CD14-positive monocyte (primary cell): ENCODE measurements at regions not wholly inside any gene's neighbourhood (a gene's known extent, or its start where the extent isn't known, plus 50 kb on each side); places are given as distances from the start of the nearest gene placed in this dataset.
A peak's percentile ranks its signal among the peaks of the same experiment; 100 is the strongest.

Experiments
- DNase-seq, 3 donors: peaks; one replicate each; pipeline ENCODE4 v3.0.0-alpha.2; 2011 to 2022
- H2AFZ ChIP-seq: 2 replicates; pipeline ENCODE4 v1.6.0; 2012; ENCODE audit warnings: mild to moderate bottlenecking, low read depth, low read length, inconsistent platforms; ENCODE audit not compliant: insufficient read depth, poor library complexity, severe bottlenecking
- H3K27ac ChIP-seq, 2 donors: 1 replicate in 1 of 2; 2 replicates in 1 of 2; pipeline ENCODE4 v1.5.1; 2012 to 2013; ENCODE audit warnings: low read length in 2 of 2, control low read depth in 1 of 2, inconsistent platforms in 1 of 2, low read depth in 1 of 2, mild to moderate bottlenecking in 1 of 2
- H3K27me3 ChIP-seq, 2 donors: one replicate each; pipeline versions ENCODE4 v1.6.0 to v1.6.1; 2011 to 2013; ENCODE audit warnings: low read length in 2 of 2; ENCODE audit not compliant: control insufficient read depth in 2 of 2, insufficient read depth in 2 of 2
- H3K36me3 ChIP-seq, 2 donors: replicated peaks in 1 of 2; 1 replicate in 1 of 2; 2 replicates in 1 of 2; pipeline versions ENCODE4 v1.5.1 to v1.6.1; 2012 to 2013; ENCODE audit warnings: low read length in 2 of 2, control low read depth in 1 of 2, inconsistent platforms in 1 of 2, mild to moderate bottlenecking in 1 of 2; ENCODE audit not compliant: insufficient read depth in 2 of 2, control insufficient read depth in 1 of 2
- H3K4me1 ChIP-seq, 2 donors: 1 replicate in 1 of 2; 2 replicates in 1 of 2; pipeline versions ENCODE4 v1.5.1 to v1.6.1; 2012 to 2013; ENCODE audit warnings: low read length in 2 of 2, control low read depth in 1 of 2, inconsistent platforms in 1 of 2, mild to moderate bottlenecking in 1 of 2, moderate library complexity in 1 of 2; ENCODE audit not compliant: insufficient read depth in 2 of 2, control insufficient read depth in 1 of 2
- H3K4me2 ChIP-seq: replicated peaks from 2 replicates; pipeline ENCODE3; 2012; ENCODE audit warnings: low read length, moderate library complexity, mild to moderate bottlenecking; ENCODE audit not compliant: poor library complexity, severe bottlenecking; ENCODE audit errors: extremely low read depth
- H3K4me3 ChIP-seq, 3 experiments: fragments of 200-600 bp in 1 of 3; sonication (generic) in 1 of 3; replicated peaks in 1 of 3; 1 replicate in 2 of 3; 2 replicates in 1 of 3; pipeline ENCODE4 v1.5.1; 2011 to 2013; ENCODE audit warnings: low read length in 3 of 3, mild to moderate bottlenecking in 3 of 3, control low read depth in 2 of 3, low read depth in 2 of 3, inconsistent platforms in 1 of 3, moderate library complexity in 1 of 3
- H3K79me2 ChIP-seq: 2 replicates; pipeline ENCODE4 v1.6.0; 2012; ENCODE audit warnings: mild to moderate bottlenecking, control low read depth, inconsistent platforms, low read length, moderate library complexity; ENCODE audit not compliant: insufficient read depth
- H3K9ac ChIP-seq: 2 replicates; pipeline ENCODE4 v1.6.0; 2017; ENCODE audit warnings: low read length, mild to moderate bottlenecking; ENCODE audit not compliant: insufficient read depth, poor library complexity, severe bottlenecking
- H3K9me3 ChIP-seq, 2 donors: replicated peaks in 1 of 2; 1 replicate in 1 of 2; 2 replicates in 1 of 2; pipeline versions ENCODE4 v1.5.1 to v1.6.1; 2012 to 2013; ENCODE audit warnings: low read length in 2 of 2, control low read depth in 1 of 2; ENCODE audit not compliant: control insufficient read depth in 1 of 2, insufficient read depth in 1 of 2
- H4K20me1 ChIP-seq: 2 replicates; pipeline ENCODE4 v1.6.0; 2012; ENCODE audit warnings: mild to moderate bottlenecking, low read length, control low read depth, moderate library complexity; ENCODE audit not compliant: insufficient read depth
- H3K27ac Mint-ChIP-seq, 7 donors: one replicate each; pipeline ENCODE4 v1.8.0; 2020; ENCODE audit warnings: mild to moderate bottlenecking in 7 of 7, mixed read lengths in 7 of 7, moderate library complexity in 6 of 7, inconsistent platforms in 2 of 7
- H3K27me3 Mint-ChIP-seq, 3 donors: one replicate each; pipeline ENCODE4 v1.8.0; 2021 to 2022; ENCODE audit warnings: low read depth in 3 of 3, mild to moderate bottlenecking in 3 of 3, mixed read lengths in 3 of 3, moderate library complexity in 3 of 3, inconsistent platforms in 1 of 3
- H3K36me3 Mint-ChIP-seq, 2 donors: one replicate each; pipeline ENCODE4 v1.8.0; 2020; ENCODE audit warnings: mixed read lengths in 2 of 2, inconsistent platforms in 1 of 2, mild to moderate bottlenecking in 1 of 2
- H3K4me1 Mint-ChIP-seq: one replicate; pipeline ENCODE4 v1.8.0; 2020; ENCODE audit warnings: mild to moderate bottlenecking, mixed read lengths
- H3K4me3 Mint-ChIP-seq, 2 donors: one replicate each; pipeline ENCODE4 v1.8.0; 2020; ENCODE audit warnings: mild to moderate bottlenecking in 2 of 2, mixed read lengths in 2 of 2, moderate library complexity in 1 of 2
- H3K9me3 Mint-ChIP-seq, 7 donors: one replicate each; pipeline ENCODE4 v1.8.0; 2020 to 2022; ENCODE audit warnings: mixed read lengths in 7 of 7, mild to moderate bottlenecking in 6 of 7, moderate library complexity in 6 of 7, inconsistent platforms in 2 of 7
- CTCF ChIP-seq: fragments of 200-600 bp; IDR thresholded peaks from one replicate; pipeline ENCODE4 v1.8.0; 2022; ENCODE audit warnings: antibody characterized with exemption, mild to moderate bottlenecking
- WGBS: methylation state at CpG from one replicate; pipeline ENCODE4 v1.1.5; 2013; ENCODE audit warnings: missing lambda C conversion rate; ENCODE audit not compliant: insufficient coverage; 5-methylcytosine and 5-hydroxymethylcytosine counted together
- intact Hi-C, 2 donors: fragments of 100-400 bp; cut with micrococcal nuclease; formaldehyde crosslinking; loops; one replicate each; pipeline versions ENCODE4 v1.15.0 to v1.15.1; 2023

GRCh38 chr9:87239312-87239711 lies 258.4 kb upstream of the DAPK1 start:
- no peak overlapping the region for H3K27ac ChIP-seq

GRCh38 chr9:87243602-87244001 lies 254.1 kb upstream of the DAPK1 start:
- Histone ChIP-seq H3K4me2 (no peak overlapping the region), H3K9ac (no peak overlapping the region), H3K36me3 (no peaks in the 10 kb centered on the region), H3K79me2 (no peaks in the 10 kb centered on the region), H3K27ac (no peak overlapping the region), H3K4me3 (no peak overlapping the region), H3K9me3 (no peaks in the 10 kb centered on the region), H2AFZ (no peak overlapping the region), H4K20me1 (no peaks in the 10 kb centered on the region), H3K4me1 (peaks cover 0 to 4% of the 10 kb centered on the region in 2 donors), H3K27me3 (no peaks in the 10 kb centered on the region)
- peaks cover 0 to 2% (median 0%) of the 10 kb centered on the region in 7 donors for H3K9me3 Mint-ChIP-seq
- intact Hi-C loops = no loop called here
- TF ChIP-seq CTCF = no peak
- WGBS = no CpG with 5 or more reads among the region's 2 CpGs
- no peak overlapping the region for H3K27ac Mint-ChIP-seq
- no peak overlapping the region for H3K4me3 Mint-ChIP-seq
- H3K36me3 Mint-ChIP-seq = no peaks in the 10 kb centered on the region
- H3K4me1 Mint-ChIP-seq = peaks cover 6% of the 10 kb centered on the region
- H3K27me3 Mint-ChIP-seq = peaks cover 3 to 15% (median 11%) of the 10 kb centered on the region in 3 donors
- DNase-seq = no peak

More at GRCh38 chr9:87239312-87239711, 258.4 kb upstream of the DAPK1 start:
- Histone ChIP-seq H2AFZ (no peak overlapping the region), H4K20me1 (no peaks in the 10 kb centered on the region), H3K9me3 (no peaks in the 10 kb centered on the region), H3K36me3 (no peaks in the 10 kb centered on the region), H3K79me2 (no peaks in the 10 kb centered on the region), H3K4me3 (no peak overlapping the region), H3K9ac (no peak overlapping the region), H3K4me2 (no peak overlapping the region), H3K4me1 (no peaks in the 10 kb centered on the region), H3K27me3 (no peaks in the 10 kb centered on the region)
- H3K9me3 Mint-ChIP-seq = peaks cover 0 to 2% (median 0%) of the 10 kb centered on the region in 7 donors
- DNase-seq = no peak
- H3K27ac Mint-ChIP-seq = no peak overlapping the region
- H3K4me3 Mint-ChIP-seq = peak overlapping the region in 1 of 2 donors; percentile 6
- no CpG with 5 or more reads among the region's 1 CpG for WGBS
- no peak for TF ChIP-seq CTCF
- H3K36me3 Mint-ChIP-seq = no peaks in the 10 kb centered on the region
- H3K4me1 Mint-ChIP-seq = no peaks in the 10 kb centered on the region
- intact Hi-C loops = no loop called here
- peaks cover 3 to 15% (median 13%) of the 10 kb centered on the region in 3 donors for H3K27me3 Mint-ChIP-seq
